ENCODE measurements at regions not wholly inside any gene's neighbourhood (a gene's known extent, or its start where the extent isn't known, plus 50 kb on each side); places are given as distances from the start of the nearest gene placed in this dataset.

GRCh38 chr9:85151162-85151561 is 481.6 kb downstream of the NTRK2 start:
- no peak for TF ChIP-seq CTCF (conservative IDR thresholded peaks at IDR 0.05; ENCODE audit: low read depth, low read length)
- H3K4me3 ChIP-seq (ENCODE audit: low read depth, low read length): no peak overlapping the region
- no peak for DNase-seq (ENCODE audit: low read depth)

- H3K4me3 ChIP-seq (ENCODE audit: low read depth, low read length): no peak overlapping the region
- DNase-seq (ENCODE audit: low read depth): no peak
- no peak for TF ChIP-seq CTCF (conservative IDR thresholded peaks at IDR 0.05; ENCODE audit: low read depth, low read length)
These were observed 477.6 kb downstream of the NTRK2 start for GRCh38 chr9:85147046-85147640.

GRCh38 chr9:85142968-85143367 is 473.4 kb downstream of the NTRK2 start:
- no peak overlapping the region for H3K4me3 ChIP-seq (ENCODE audit: low read depth, low read length)
- no peak for DNase-seq (ENCODE audit: low read depth)
- TF ChIP-seq CTCF (conservative IDR thresholded peaks at IDR 0.05; ENCODE audit: low read depth, low read length): no peak

GRCh38 chr9:85142496-85142911 is 473.0 kb downstream of the NTRK2 start:
- H3K4me3 ChIP-seq (ENCODE audit: low read depth, low read length): no peak overlapping the region
- no peak for DNase-seq (ENCODE audit: low read depth)
- no peak for TF ChIP-seq CTCF (conservative IDR thresholded peaks at IDR 0.05; ENCODE audit: low read depth, low read length)

- DNase-seq (ENCODE audit: low read depth): no peak
- no peak for TF ChIP-seq CTCF (conservative IDR thresholded peaks at IDR 0.05; ENCODE audit: low read depth, low read length)
- no peak overlapping the region for H3K4me3 ChIP-seq (ENCODE audit: low read depth, low read length)
These were observed 468.2 kb downstream of the NTRK2 start for GRCh38 chr9:85137696-85138095.

GRCh38 chr9:85136987-85137386 is 467.5 kb downstream of the NTRK2 start:
- TF ChIP-seq CTCF (conservative IDR thresholded peaks at IDR 0.05; ENCODE audit: low read depth, low read length): no peak
- no peak for DNase-seq (ENCODE audit: low read depth)
- H3K4me3 ChIP-seq (ENCODE audit: low read depth, low read length): no peak overlapping the region

- no peak overlapping the region for H3K4me3 ChIP-seq (ENCODE audit: low read depth, low read length)
- DNase-seq (ENCODE audit: low read depth): no peak
- no peak for TF ChIP-seq CTCF (conservative IDR thresholded peaks at IDR 0.05; ENCODE audit: low read depth, low read length)
These were observed 467.0 kb downstream of the NTRK2 start for GRCh38 chr9:85136507-85136906.

Data from choroid plexus epithelial cell (primary cell).